Activated CD4-positive, alpha-beta T cell treated with anti-CD3 and anti-CD28 coated beads for 36 hours (primary cell): ENCODE measurements at regions not wholly inside any gene's neighbourhood (a gene's known extent, or its start where the extent isn't known, plus 50 kb on each side); places are given as distances from the start of the nearest gene placed in this dataset.

Source experiments
- ATAC-seq: fragments of 200-7000 bp; cut with Tn5 transposase; one replicate; pipeline ENCODE4 v1.10.0; 2021; ENCODE audit warnings: mild to moderate bottlenecking, moderate library complexity
- CTCF ChIA-PET: fragments of 350-600 bp; sonication (Branson Sonifier 250); formaldehyde crosslinking; loops from one replicate; lab custom pipeline; 2021; ENCODE audit warnings: antibody characterized with exemption; lab: Charles Lee
- POLR2A ChIA-PET: fragments of 350-600 bp; sonication (Branson Sonifier 250); formaldehyde crosslinking; loops from one replicate; lab custom pipeline; 2021; ENCODE audit warnings: antibody characterized with exemption, inconsistent platforms; lab: Charles Lee
- DNase-seq: peaks from one replicate; pipeline ENCODE4 v3.0.0-alpha.2; 2020
- H3K27ac Mint-ChIP-seq: one replicate; pipeline ENCODE4 v1.8.0; 2021; ENCODE audit warnings: mixed read lengths
- H3K27me3 Mint-ChIP-seq: one replicate; pipeline ENCODE4 v1.8.0; 2021; ENCODE audit warnings: mixed read lengths
- H3K36me3 Mint-ChIP-seq: one replicate; pipeline ENCODE4 v1.8.0; 2021; ENCODE audit warnings: low read depth, mixed read lengths
- H3K4me1 Mint-ChIP-seq: one replicate; pipeline ENCODE4 v1.8.0; 2021; ENCODE audit warnings: mixed read lengths
- H3K4me3 Mint-ChIP-seq: one replicate; pipeline ENCODE4 v1.8.0; 2021; ENCODE audit warnings: mild to moderate bottlenecking, moderate library complexity, mixed read lengths
- H3K9me3 Mint-ChIP-seq: one replicate; pipeline ENCODE4 v1.8.0; 2021; ENCODE audit warnings: low read depth, mixed read lengths
- intact Hi-C, 2 experiments: fragments of 100-400 bp; cut with DNase I in 1 of 2; cut with micrococcal nuclease in 1 of 2; formaldehyde crosslinking; loops; one replicate each; pipeline versions ENCODE4 v1.14.2 to v1.15.1; 2022 to 2024; cut with DNase I, micrococcal nuclease

DNA sequence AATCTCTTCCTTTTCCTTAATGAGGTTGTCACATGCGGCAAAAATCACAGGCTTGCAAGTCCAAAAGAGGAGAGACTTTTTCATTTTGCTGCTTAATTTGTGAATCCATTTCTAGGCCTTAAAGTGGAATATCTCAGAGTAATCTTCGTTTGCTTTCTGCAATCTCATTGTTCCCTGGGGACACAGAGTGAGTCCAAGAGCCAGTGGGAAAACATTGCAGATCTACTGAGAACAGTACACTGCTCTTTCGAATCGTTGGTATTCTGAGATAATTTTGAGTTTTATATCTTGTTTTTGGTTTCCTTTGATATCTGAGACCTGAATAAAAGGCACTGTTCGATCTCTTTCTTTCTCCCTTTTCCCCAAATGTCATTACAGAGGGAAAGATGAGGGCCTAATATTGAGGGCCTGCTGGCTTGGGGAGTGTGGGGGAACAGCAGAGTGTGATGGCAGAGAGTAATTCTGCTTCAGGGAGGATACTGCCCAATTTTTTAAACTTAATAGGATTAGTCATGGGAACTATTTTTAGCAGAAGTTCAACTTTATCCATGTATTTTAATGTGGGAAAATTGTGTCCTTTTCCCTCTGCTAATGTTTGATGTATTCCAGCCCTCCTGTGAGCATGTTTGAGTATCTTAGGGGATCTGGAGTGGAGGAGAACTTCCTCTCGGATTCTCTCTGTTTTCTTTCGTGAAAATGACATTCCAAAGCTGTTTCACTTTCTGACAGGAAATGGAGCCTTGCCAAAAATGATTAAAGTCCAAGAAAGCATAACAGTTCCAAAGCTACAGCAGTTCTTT, 418.2 kb upstream of the ZEB2 start:
- H3K4me3 Mint-ChIP-seq: no peak overlapping the region
- no peaks in the 10 kb centered on the region for H3K4me1 Mint-ChIP-seq
- H3K9me3 Mint-ChIP-seq: no peaks in the 10 kb centered on the region
- DNase-seq (no peak), ATAC-seq (no peak)
- no peaks in the 10 kb centered on the region for H3K36me3 Mint-ChIP-seq
- H3K27me3 Mint-ChIP-seq: no peaks in the 10 kb centered on the region
- ChIA-PET POLR2A (no interaction called here), CTCF (no interaction called here)
- H3K27ac Mint-ChIP-seq: no peak overlapping the region
- intact Hi-C loops: no loop called here

DNA sequence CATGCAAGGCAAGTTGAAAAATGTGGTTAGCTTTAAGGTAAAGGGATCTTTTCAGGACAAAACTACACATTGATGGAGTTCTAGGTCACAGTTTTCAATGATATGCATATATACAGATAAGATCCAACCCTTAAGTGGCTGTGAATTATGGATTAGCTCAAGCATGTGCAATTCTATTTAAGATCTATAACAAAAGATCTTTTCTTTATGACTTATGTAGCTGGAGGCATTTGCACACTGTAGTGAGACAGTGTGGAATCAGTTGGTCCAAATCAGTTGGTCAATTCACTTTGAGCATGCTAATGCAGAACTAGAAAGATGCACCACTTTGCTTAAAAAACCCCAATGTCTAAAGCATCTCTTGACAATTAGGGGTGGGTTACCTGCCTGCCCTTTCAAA, 417.1 kb upstream of the ZEB2 start:
- ChIA-PET CTCF (no interaction called here), POLR2A (no interaction called here)
- Mint-ChIP-seq H3K4me1 (no peaks in the 10 kb centered on the region), H3K9me3 (no peaks in the 10 kb centered on the region), H3K36me3 (no peaks in the 10 kb centered on the region), H3K27me3 (no peaks in the 10 kb centered on the region), H3K4me3 (no peak overlapping the region), H3K27ac (no peak overlapping the region)
- DNase-seq (no peak), ATAC-seq (no peak)
- intact Hi-C loops: no loop called here

DNA sequence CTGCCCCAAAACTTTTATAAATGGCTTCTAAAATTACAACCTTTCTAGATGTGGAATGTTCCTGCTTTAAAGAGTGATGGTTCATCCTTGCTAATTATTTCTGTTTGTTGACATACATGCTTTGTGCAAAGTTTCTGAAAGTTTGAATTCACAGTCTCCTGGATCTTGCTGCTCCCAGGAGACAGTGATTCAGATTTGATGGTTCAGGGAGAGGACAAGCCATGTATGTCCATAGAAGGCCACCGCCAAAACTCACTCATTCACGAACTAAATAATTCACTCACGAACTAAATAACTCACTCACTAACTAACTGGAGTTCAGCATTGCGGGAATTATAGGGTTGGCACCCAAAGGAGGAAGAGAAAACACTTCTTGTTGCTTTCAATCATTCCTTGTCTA, 416.5 kb upstream of the ZEB2 start:
- no peak for ATAC-seq
- Mint-ChIP-seq H3K36me3 (no peaks in the 10 kb centered on the region), H3K27me3 (no peaks in the 10 kb centered on the region), H3K27ac (no peak overlapping the region), H3K4me3 (no peak overlapping the region), H3K9me3 (no peaks in the 10 kb centered on the region), H3K4me1 (no peaks in the 10 kb centered on the region)
- intact Hi-C loops: no loop called here
- ChIA-PET CTCF (no interaction called here), POLR2A (no interaction called here)
- DNase-seq: no peak

DNA sequence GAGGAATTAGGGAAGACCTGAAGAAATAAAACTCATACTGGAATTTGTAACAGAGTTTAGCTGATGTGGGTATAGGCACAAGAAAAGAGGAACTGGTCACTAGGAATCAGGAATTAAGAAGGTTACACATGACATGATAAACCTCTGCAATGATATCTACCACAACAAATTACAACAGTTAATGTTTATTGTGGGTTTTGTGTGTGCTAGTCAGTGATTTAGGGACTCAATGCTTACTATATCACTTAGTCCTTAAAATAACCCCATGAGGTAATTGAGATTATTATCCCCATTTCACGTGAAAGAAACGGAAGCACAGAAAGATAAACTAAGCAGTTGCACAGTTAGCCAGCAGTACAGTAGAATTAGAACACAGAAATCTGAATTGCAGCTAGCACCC, 415.8 kb upstream of the ZEB2 start:
- Mint-ChIP-seq H3K4me1 (no peaks in the 10 kb centered on the region), H3K27me3 (no peaks in the 10 kb centered on the region), H3K9me3 (no peaks in the 10 kb centered on the region), H3K36me3 (no peaks in the 10 kb centered on the region), H3K27ac (no peak overlapping the region), H3K4me3 (no peak overlapping the region)
- ATAC-seq (no peak), DNase-seq (no peak)
- intact Hi-C loops: no loop called here
- CTCF ChIA-PET: no interaction called here
- POLR2A ChIA-PET: no interaction called here

DNA sequence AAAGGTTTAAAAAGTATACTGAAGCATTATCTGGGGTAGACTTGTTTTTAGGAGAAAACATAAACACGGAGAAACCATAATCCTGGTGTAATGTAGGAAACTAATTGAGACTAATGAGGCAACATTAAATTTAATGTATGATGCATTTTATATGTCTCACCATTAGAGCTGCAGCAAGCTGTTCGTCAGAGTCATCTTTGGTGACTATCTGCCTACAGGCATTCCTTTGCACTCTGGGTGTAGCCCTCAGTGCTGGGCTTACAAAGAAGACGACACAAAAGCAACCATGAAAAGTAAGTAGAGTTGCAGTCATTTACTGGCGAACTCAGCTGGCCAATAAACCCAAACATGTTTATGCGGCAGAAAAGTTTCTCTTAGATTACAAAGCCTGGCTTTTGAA, 415.3 kb upstream of the ZEB2 start:
- H3K4me3 Mint-ChIP-seq: no peak overlapping the region
- no peak overlapping the region for H3K27ac Mint-ChIP-seq
- no peaks in the 10 kb centered on the region for H3K9me3 Mint-ChIP-seq
- DNase-seq (no peak), ATAC-seq (no peak)
- POLR2A ChIA-PET: no interaction called here
- CTCF ChIA-PET: no interaction called here
- no peaks in the 10 kb centered on the region for H3K36me3 Mint-ChIP-seq
- H3K27me3 Mint-ChIP-seq: no peaks in the 10 kb centered on the region
- H3K4me1 Mint-ChIP-seq: no peaks in the 10 kb centered on the region
- intact Hi-C loops: no loop called here

DNA sequence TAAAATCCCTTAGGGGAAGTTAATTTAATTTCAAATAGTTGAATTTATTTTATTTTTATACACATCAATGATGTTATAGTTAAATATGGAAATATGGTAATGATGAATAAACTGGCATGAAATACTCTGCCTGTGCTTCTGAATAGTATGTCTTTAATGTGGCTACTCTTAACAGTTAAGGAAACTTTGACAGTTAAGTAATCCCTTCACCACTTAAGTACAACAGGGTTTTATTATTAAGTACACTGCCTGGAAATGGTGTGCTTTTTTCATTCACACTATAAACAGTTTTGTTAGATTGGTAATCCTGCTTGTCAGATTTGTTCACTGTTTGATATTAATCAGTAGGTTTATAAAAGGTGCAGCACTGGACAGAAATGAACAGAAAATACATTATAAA, 412.0 kb upstream of the ZEB2 start:
- intact Hi-C loops: no loop called here
- no peak for ATAC-seq
- POLR2A ChIA-PET: no interaction called here
- Mint-ChIP-seq H3K4me1 (no peaks in the 10 kb centered on the region), H3K27me3 (no peaks in the 10 kb centered on the region), H3K4me3 (no peak overlapping the region), H3K9me3 (peaks cover 11% of the 10 kb centered on the region), H3K36me3 (no peaks in the 10 kb centered on the region), H3K27ac (no peak overlapping the region)
- CTCF ChIA-PET: no interaction called here
- no peak for DNase-seq

DNA sequence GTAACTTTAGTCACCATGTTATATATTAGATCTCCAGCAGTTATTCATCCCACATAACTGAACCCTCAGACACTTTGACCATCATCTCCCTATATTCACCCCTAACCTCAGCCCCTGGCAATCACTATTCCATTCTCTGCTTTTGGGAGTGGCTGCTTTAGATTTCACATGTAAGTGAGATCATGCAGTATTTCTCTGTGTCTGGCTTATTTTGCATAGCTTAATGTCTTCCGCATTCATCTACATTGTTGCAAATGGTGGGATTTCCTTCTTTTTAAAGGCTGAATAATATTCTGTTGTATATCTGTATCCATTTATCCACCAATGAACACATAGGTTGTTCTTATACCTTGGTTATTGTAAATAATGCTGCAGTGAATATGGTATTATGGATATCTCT, 411.6 kb upstream of the ZEB2 start:
- DNase-seq: no peak
- Mint-ChIP-seq H3K36me3 (no peaks in the 10 kb centered on the region), H3K27ac (no peak overlapping the region), H3K27me3 (no peaks in the 10 kb centered on the region), H3K9me3 (peaks cover 11% of the 10 kb centered on the region), H3K4me1 (no peaks in the 10 kb centered on the region), H3K4me3 (no peak overlapping the region)
- ATAC-seq: no peak
- ChIA-PET POLR2A (no interaction called here), CTCF (no interaction called here)
- intact Hi-C loops: no loop called here

DNA sequence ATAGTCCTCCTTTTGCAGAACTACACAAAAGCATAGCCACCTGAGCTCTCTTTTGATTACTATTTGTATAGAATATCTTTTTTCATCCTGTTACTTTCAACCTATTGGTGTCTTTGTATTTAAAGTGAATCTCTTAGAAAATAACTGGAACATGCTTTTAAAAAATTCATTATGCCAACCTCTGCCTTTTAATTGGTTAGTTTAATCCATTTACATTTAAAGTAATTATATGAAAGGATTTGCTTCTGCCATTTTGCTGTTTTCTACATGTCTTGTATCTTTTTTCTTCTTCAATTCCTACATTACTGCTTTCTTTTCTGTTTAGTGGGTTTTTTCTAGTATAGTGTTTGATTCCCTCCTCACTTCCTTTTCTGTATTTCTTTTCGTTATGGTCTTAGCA, 407.5 kb upstream of the ZEB2 start:
- H3K4me1 Mint-ChIP-seq: peaks cover 3% of the 10 kb centered on the region
- no peak overlapping the region for H3K4me3 Mint-ChIP-seq
- H3K36me3 Mint-ChIP-seq: no peaks in the 10 kb centered on the region
- no peak for DNase-seq
- POLR2A ChIA-PET: no interaction called here
- no peaks in the 10 kb centered on the region for H3K27me3 Mint-ChIP-seq
- H3K9me3 Mint-ChIP-seq: peaks cover 11% of the 10 kb centered on the region
- intact Hi-C loops: no loop called here
- CTCF ChIA-PET: interaction anchor here (0.7 kb wide), 1 partner anchor 1626 kb away, joined by 3 read pairs; no protein-coding TSS in a partner anchor
- ATAC-seq: no peak
- no peak overlapping the region for H3K27ac Mint-ChIP-seq

DNA sequence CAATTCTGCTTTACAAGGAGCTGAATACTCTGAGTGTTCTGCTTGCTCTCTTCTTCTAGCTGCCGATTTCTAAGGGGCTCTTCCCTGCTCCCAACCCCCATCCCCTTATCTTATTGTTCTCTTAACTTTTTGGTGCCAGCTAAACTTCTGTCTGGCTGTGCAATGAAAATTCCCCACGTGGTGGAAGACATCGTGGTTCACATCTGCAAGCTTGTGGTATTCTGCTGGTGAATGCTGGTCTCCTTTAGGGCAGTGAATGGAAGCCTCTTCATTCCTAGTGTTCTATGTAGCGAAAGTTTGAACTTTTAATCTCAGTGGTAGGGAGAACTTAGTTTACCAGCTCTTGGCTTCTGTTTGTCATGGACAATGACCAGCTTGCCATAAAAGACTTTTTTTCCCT, 406.0 kb upstream of the ZEB2 start:
- intact Hi-C loops: no loop called here
- no peak overlapping the region for H3K4me3 Mint-ChIP-seq
- peaks cover 11% of the 10 kb centered on the region for H3K9me3 Mint-ChIP-seq
- H3K27me3 Mint-ChIP-seq: no peaks in the 10 kb centered on the region
- POLR2A ChIA-PET: no interaction called here
- DNase-seq (no peak), ATAC-seq (no peak)
- H3K36me3 Mint-ChIP-seq: no peaks in the 10 kb centered on the region
- no peak overlapping the region for H3K27ac Mint-ChIP-seq
- H3K4me1 Mint-ChIP-seq: peaks cover 3% of the 10 kb centered on the region
- CTCF ChIA-PET: no interaction called here

DNA sequence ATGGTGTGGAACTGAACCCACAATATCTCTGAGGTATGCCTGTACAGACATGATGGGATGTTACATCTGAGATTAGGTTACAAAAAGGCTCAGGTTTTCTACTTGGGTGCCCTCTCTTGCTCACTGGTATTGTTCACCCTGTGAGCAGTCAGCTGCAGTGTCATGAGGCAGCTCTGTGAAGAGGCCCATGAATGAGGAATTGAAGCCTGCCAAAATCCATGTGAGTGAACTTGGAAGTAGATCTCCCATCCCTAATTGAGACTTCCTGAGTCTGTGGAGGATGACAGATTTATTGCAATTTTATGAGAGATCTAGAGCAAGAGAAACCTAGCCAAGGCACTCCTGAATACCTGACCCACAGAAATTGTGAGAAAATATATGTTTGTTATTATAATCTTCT, 404.9 kb upstream of the ZEB2 start:
- intact Hi-C loops: no loop called here
- no peak for ATAC-seq
- Mint-ChIP-seq H3K9me3 (peaks cover 9% of the 10 kb centered on the region), H3K27me3 (no peaks in the 10 kb centered on the region), H3K27ac (no peak overlapping the region), H3K4me1 (peaks cover 3% of the 10 kb centered on the region), H3K36me3 (no peaks in the 10 kb centered on the region), H3K4me3 (no peak overlapping the region)
- CTCF ChIA-PET: no interaction called here
- POLR2A ChIA-PET: no interaction called here
- no peak for DNase-seq

DNA sequence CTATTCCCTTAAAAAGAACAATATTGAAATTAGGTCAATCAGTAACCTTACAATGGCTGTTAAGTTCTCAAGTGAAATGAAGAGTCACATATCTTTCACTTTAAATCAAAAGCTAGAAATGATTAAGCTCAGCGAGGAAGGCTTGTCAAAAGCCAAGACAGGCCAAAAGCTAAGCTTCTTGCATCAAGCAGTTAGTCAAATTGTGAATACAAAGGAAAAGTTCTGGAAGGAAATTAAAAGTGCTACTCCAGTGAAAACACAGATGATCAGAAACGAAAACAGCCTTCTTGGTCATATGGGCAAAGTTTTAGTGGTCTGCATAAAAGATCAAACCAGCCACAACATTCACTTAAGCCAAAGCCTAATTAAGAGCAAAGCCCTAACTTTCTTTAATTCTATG, 402.6 kb upstream of the ZEB2 start:
- H3K27ac Mint-ChIP-seq: no peak overlapping the region
- H3K4me1 Mint-ChIP-seq: peaks cover 3% of the 10 kb centered on the region
- peaks cover under 1% of the 10 kb centered on the region for H3K9me3 Mint-ChIP-seq
- ATAC-seq: peak; percentile 33
- intact Hi-C loops: no loop called here
- CTCF ChIA-PET: interaction anchor here (0.8 kb wide), 1 partner anchor 67 kb away, joined by 3 read pairs; no protein-coding TSS in a partner anchor
- H3K27me3 Mint-ChIP-seq: no peaks in the 10 kb centered on the region
- DNase-seq: no peak
- no peaks in the 10 kb centered on the region for H3K36me3 Mint-ChIP-seq
- H3K4me3 Mint-ChIP-seq: no peak overlapping the region
- POLR2A ChIA-PET: no interaction called here

DNA sequence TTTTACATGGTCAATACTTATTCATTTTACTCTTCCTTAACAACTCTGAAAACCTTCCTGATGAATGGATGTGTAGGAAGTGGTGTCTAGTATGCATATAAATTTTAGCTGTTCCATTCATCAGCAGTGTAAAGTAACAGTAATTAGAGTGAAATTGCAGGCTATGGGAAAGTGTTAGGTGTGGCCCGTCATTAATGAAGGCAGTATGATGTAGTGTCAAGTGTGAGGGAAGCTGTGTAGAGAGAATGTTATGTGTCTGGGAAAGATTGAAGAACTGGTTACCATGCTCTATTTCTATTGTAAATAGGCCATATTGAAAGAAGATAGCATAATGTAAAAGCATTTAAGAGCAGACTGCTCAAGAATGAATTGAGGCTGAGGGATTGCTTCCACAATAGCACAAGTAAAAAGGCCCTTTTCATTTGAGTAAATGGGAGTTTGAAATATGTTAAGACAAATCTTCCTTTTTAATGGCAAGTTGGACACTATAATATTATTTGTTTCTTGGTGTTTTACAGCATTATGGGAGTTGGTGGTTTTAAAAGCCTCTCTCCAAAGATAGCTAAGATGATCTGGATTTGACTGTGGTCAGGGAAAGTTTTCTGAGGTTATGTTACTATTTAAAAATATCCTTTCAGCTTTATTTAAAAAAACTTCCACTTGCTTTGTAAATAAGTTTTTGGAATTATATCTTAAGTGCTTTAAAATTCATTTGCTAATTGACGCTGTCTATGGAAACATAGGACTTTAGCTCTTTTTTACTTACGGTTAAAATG, 401.0 kb upstream of the ZEB2 start:
- intact Hi-C loops: no loop called here
- no peaks in the 10 kb centered on the region for H3K36me3 Mint-ChIP-seq
- H3K4me3 Mint-ChIP-seq: no peak overlapping the region
- peaks cover 3% of the 10 kb centered on the region for H3K4me1 Mint-ChIP-seq
- ChIA-PET CTCF (no interaction called here), POLR2A (no interaction called here)
- no peak overlapping the region for H3K27ac Mint-ChIP-seq
- no peaks in the 10 kb centered on the region for H3K27me3 Mint-ChIP-seq
- ATAC-seq (no peak), DNase-seq (no peak)
- no peaks in the 10 kb centered on the region for H3K9me3 Mint-ChIP-seq
